ENCODE measurements at regions not wholly inside any gene's neighbourhood (a gene's known extent, or its start where the extent isn't known, plus 50 kb on each side); places are given as distances from the start of the nearest gene placed in this dataset.

DNA sequence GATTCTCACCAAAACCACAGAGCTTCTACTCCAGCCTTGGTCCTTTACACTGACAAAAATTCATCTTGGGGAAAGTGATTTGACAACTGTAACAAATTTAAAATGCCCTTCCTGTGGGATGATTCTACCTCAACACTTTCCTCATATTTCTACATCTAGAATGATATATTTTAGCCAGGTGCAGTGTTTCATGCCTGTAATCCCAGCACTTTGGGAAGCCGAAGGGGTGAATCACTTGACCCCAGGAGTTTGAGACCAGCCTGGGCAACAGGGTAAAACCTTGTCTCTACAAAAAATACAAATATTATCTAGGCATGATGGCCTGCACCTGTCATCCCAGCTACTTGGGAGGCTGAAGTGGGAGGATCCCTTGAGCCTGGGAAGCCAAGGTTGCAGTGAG lies 408.6 kb downstream of the CDH7 start:
- DNase-seq (ENCODE audit: low read depth), result no peak
- H3K4me3 ChIP-seq (replicated peaks; ENCODE audit: low read depth, low read length), result no peak overlapping the region
- TF ChIP-seq, protein P1, sequence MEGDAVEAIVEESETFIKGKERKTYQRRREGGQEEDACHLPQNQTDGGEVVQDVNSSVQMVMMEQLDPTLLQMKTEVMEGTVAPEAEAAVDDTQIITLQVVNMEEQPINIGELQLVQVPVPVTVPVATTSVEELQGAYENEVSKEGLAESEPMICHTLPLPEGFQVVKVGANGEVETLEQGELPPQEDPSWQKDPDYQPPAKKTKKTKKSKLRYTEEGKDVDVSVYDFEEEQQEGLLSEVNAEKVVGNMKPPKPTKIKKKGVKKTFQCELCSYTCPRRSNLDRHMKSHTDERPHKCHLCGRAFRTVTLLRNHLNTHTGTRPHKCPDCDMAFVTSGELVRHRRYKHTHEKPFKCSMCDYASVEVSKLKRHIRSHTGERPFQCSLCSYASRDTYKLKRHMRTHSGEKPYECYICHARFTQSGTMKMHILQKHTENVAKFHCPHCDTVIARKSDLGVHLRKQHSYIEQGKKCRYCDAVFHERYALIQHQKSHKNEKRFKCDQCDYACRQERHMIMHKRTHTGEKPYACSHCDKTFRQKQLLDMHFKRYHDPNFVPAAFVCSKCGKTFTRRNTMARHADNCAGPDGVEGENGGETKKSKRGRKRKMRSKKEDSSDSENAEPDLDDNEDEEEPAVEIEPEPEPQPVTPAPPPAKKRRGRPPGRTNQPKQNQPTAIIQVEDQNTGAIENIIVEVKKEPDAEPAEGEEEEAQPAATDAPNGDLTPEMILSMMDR (IDR thresholded peaks at IDR 0.05; ENCODE audit: low read length, missing control alignments), result no peak

DNA sequence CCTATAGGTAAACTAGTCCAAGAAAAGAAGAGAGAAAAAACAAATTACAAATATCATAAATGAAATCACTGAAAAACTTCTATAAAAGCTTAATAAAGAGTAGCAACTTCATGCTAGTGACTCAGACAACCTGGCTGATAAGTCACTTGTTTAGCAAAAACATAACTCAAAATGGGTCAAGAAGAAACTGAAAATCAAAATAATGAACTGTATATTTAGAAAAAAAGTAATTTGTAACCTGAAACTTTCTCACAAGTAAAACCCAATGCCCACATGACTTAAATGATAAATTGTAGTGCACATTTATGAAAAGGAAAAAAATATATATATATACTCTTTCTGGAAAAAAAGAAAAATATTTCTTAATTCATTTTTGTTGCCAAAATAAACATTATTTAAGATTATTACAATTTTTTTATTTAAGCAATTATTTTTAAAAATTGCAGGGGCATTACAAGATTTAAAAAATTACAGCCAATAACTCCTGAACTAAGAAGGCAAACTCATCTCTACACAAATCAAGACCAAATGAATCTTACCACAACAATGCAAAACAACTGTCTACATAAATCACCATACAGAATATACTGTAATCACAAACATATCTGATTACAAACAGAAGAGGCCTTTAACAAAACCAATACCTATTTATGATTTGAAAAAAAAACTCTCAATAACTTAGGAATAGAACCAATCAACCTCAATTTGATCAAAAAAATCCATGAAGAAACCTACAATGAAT lies 406.3 kb downstream of the CDH7 start:
- no peak overlapping the region for H3K4me3 ChIP-seq (replicated peaks; ENCODE audit: low read depth, low read length)
- TF ChIP-seq, protein P1 (IDR thresholded peaks at IDR 0.05; ENCODE audit: low read length, missing control alignments), result no peak
- no peak for DNase-seq (ENCODE audit: low read depth)

DNA sequence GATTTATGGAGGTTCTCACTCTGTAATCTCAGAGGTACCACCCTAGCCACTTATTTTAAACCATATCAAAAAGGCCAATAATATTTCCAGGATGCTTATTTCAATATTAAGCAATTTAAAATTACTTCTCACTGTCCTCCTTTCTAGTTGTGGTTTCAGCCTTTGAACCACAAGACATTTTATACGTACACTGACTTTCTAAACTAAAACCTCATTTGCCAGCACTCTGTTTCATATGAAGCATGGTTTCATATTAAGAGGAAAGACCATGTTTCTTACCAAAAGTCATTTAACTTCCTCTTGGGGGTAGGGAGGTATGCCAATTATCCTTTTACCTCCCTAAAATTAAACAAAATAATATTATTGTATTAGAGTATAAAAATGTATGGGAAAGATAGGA lies 399.8 kb downstream of the CDH7 start:
- TF ChIP-seq, protein P1 (IDR thresholded peaks at IDR 0.05; ENCODE audit: low read length, missing control alignments), result no peak
- no peak overlapping the region for H3K4me3 ChIP-seq (replicated peaks; ENCODE audit: low read depth, low read length)
- no peak for DNase-seq (ENCODE audit: low read depth)

DNA sequence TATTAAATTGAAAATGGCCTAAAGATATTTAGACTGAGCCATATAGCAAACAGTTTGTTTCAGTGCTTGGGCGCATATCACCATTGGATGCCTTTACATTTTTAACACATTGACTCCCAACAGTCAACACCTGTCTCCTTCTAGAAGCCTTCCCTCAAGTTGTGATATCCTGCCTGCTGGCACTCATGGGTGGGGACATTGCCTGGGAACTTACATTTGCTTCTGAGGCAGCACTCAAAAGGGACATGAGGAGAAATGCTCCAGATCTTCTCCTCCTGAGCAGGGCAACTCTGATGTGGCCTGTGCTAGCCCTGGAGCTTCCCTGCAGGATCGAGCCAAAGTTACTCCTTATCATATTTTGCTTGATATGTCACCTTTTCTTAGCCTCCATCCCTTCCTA lies 392.2 kb downstream of the CDH7 start:
- TF ChIP-seq, protein P1 (IDR thresholded peaks at IDR 0.05; ENCODE audit: low read length, missing control alignments), result no peak
- no peak overlapping the region for H3K4me3 ChIP-seq (replicated peaks; ENCODE audit: low read depth, low read length)
- DNase-seq (ENCODE audit: low read depth), result no peak

DNA sequence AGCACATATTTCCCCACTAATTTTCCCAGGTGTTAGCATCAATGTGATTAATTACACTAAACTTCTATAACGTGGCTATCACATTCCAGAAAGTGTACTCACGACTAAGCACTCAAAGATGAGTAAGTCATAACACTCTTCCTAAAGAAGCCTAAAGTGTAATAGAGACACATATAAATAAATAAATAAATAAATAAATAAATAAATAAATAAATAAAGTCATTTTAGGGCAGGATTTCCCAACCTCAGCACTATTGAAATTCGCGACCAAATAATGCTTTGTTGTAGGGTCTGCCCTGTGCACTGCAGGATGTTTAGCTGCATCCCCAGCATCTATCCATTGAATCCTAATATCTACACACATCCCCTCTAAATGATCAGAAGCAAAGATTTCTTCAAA lies 390.9 kb downstream of the CDH7 start:
- DNase-seq (ENCODE audit: low read depth), result no peak
- TF ChIP-seq, protein P1 (IDR thresholded peaks at IDR 0.05; ENCODE audit: low read length, missing control alignments), result no peak
- no peak overlapping the region for H3K4me3 ChIP-seq (replicated peaks; ENCODE audit: low read depth, low read length)

DNA sequence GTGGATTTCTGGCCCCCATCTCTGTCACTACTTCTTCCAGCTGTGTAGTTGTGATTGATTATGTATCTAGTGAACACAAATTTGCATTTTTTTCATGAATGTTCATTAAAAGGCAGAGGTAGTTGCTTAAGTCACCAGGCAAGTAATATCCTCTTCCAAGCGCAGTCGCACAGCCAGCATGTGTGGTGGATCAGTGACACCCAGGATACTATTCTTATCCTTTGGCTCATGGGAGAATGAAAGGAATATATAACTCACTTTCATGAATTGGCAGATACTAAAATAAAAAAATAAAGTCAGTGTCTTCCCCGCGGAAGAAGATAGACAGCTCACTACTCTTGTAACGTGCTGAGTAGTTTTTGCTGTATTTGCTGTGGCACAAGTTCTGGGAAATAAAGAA lies 387.8 kb downstream of the CDH7 start:
- H3K4me3 ChIP-seq (replicated peaks; ENCODE audit: low read depth, low read length), result no peak overlapping the region
- no peak for DNase-seq (ENCODE audit: low read depth)
- TF ChIP-seq, protein P1 (IDR thresholded peaks at IDR 0.05; ENCODE audit: low read length, missing control alignments), result no peak

DNA sequence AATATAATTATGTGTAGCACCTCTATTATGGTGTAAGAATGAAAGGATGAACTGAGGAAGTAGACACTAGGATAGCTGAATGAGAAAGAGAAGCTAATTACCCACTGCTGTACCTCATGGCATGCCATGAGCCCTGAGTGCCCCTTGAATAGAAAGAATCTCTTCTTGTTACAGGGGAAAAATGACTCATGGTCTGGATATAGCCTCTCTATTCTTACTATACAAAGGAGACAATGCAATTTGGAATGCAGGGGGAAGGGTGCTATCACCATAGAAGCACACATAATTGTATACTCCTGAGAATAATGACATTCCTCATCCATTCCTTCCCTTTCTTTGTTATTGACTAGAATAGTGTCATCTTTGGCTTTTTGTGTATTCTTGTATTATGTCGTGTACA lies 385.2 kb downstream of the CDH7 start:
- peak; percentile 3 for DNase-seq (ENCODE audit: low read depth)
- no peak overlapping the region for H3K4me3 ChIP-seq (replicated peaks; ENCODE audit: low read depth, low read length)
- TF ChIP-seq, protein P1 (IDR thresholded peaks at IDR 0.05; ENCODE audit: low read length, missing control alignments), result no peak
